Vagina (tissue), 2 donors: ENCODE measurements at regions not wholly inside any gene's neighbourhood (a gene's known extent, or its start where the extent isn't known, plus 50 kb on each side); places are given as distances from the start of the nearest gene placed in this dataset.

ENCODE experiments used
- DNase-seq, 2 donors: peaks; one replicate each; pipeline ENCODE4 v3.0.0-alpha.2; 2017; ENCODE audit errors: extremely low spot score in 2 of 2
- H3K27ac ChIP-seq: fragments of 200-600 bp; sonication (generic); one replicate; pipeline ENCODE4 v1.5.1; 2019
- H3K27me3 ChIP-seq: fragments of 200-600 bp; sonication (generic); one replicate; pipeline ENCODE4 v1.5.1; 2019
- H3K36me3 ChIP-seq, 2 donors: fragments of 200-600 bp; sonication (generic); one replicate each; pipeline ENCODE4 v1.5.1; 2017 to 2019
- H3K4me1 ChIP-seq: fragments of 200-600 bp; sonication (generic); one replicate; pipeline ENCODE4 v1.5.1; 2019
- H3K4me3 ChIP-seq, 2 donors: fragments of 200-600 bp; sonication (generic); 1 replicate in 1 of 2; 2 replicates in 1 of 2; pipeline ENCODE4 v1.5.1; 2016 to 2019
- H3K9me3 ChIP-seq: fragments of 200-600 bp; sonication (generic); one replicate; pipeline ENCODE4 v1.5.1; 2019
- CTCF ChIP-seq, 3 experiments: fragments of 450-650 bp in 2 of 3; fragments of 200-600 bp in 1 of 3; sonication (generic) in 1 of 3; IDR thresholded peaks; one replicate each; pipeline ENCODE4 v1.5.1; 2017 to 2019; ENCODE audit warnings: antibody characterized with exemption in 3 of 3, mild to moderate bottlenecking in 2 of 3, moderate library complexity in 2 of 3
- POLR2A ChIP-seq, 2 donors: fragments of 450-650 bp; IDR thresholded peaks; one replicate each; pipeline ENCODE4 v1.6.1; 2017; ENCODE audit warnings: antibody characterized with exemption in 2 of 2, mild to moderate bottlenecking in 2 of 2, moderate library complexity in 2 of 2
- POLR2AphosphoS5 ChIP-seq, 2 donors: sonication (generic); formaldehyde crosslinking; IDR thresholded peaks; one replicate each; pipeline ENCODE4 v1.9.0; 2017; ENCODE audit warnings: antibody characterized with exemption in 2 of 2, mild to moderate bottlenecking in 2 of 2, low read depth in 1 of 2; ENCODE audit not compliant: insufficient read depth in 1 of 2
- intact Hi-C: fragments of 100-400 bp; cut with DNase I; formaldehyde crosslinking; loops from one replicate; pipeline ENCODE4 v1.15.1; 2023

DNA sequence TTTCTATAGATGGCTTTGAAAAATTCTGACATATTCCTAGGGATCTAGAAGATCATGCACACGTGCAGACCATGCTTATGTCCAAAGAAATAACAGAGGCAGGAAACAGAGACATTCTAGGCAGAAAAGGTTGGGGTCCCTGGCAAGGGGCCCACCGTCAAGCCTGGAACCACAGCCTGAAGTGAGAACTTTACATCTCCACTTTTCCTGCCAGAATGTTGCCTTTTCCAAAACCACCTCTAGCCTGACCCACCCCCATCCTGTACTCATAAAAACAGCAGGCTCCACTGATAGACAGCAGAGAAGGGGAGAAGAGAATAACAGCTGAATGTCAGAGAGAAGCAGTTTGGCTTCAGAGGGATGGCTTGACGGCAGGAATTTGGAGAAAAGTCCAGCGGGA is 257.3 kb upstream of the NT5E start:
- DNase-seq, result no peak
- Histone ChIP-seq H3K36me3 (no peaks in the 10 kb centered on the region), H3K4me1 (no peaks in the 10 kb centered on the region), H3K9me3 (no peaks in the 10 kb centered on the region), H3K27me3 (no peaks in the 10 kb centered on the region), H3K27ac (no peak overlapping the region), H3K4me3 (no peak overlapping the region)
- intact Hi-C loops, result no loop called here
- no peak for TF ChIP-seq CTCF (IDR thresholded peaks at IDR 0.05)
- TF ChIP-seq POLR2AphosphoS5 (IDR thresholded peaks at IDR 0.05; ENCODE audit: insufficient read depth in 1 of 2, low read depth in 1 of 2), result no peak

DNA sequence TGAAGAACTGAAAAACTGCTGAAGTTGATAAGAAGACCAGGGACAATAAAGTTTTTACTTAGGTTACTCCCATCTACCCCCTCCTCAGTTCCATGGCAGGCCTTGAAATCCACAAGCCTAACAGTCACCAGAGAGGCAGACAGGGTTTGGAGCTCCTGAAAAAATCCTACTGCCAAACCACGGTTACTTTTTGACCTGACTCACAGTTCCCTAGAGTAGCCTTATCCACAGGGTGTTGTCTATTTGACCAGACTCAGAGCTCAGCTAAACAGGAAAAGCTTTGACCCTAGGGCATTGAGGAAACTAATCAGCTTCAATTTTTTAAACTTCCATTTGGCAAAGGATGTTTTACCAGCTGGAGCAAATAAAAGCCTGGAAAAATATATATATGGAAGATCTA is 257.7 kb upstream of the NT5E start:
- H3K27ac ChIP-seq, result no peak overlapping the region
- no peak for DNase-seq
- no peak overlapping the region for H3K4me3 ChIP-seq
- no peaks in the 10 kb centered on the region for H3K4me1 ChIP-seq
- no peaks in the 10 kb centered on the region for H3K36me3 ChIP-seq
- intact Hi-C loops, result no loop called here
- TF ChIP-seq POLR2AphosphoS5 (IDR thresholded peaks at IDR 0.05; ENCODE audit: insufficient read depth in 1 of 2, low read depth in 1 of 2), result no peak
- no peak for TF ChIP-seq CTCF (IDR thresholded peaks at IDR 0.05)
- TF ChIP-seq POLR2A (IDR thresholded peaks at IDR 0.05), result no peak
- H3K9me3 ChIP-seq, result no peaks in the 10 kb centered on the region
- H3K27me3 ChIP-seq, result no peaks in the 10 kb centered on the region

DNA sequence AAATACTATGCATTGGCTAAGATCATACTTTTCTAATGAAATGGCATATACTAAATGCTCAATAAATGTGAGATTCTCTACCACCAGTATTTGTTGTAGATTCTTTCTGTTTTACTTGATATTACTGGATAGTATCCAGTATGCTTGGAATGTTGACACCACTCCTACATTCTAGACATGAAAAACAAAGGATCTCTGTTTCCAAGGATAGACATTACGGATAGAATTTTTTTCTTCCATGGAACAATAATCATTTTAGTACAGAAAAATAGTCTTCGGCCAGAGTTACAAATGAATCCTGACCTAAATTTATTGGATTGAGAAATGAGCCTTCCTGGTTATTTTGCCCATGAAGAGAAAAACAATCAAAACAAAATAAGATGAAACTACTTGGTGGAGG is 258.2 kb upstream of the NT5E start:
- no peaks in the 10 kb centered on the region for H3K4me1 ChIP-seq
- no peak overlapping the region for H3K4me3 ChIP-seq
- no peak for DNase-seq
- no peaks in the 10 kb centered on the region for H3K9me3 ChIP-seq
- H3K36me3 ChIP-seq, result no peaks in the 10 kb centered on the region
- H3K27me3 ChIP-seq, result no peaks in the 10 kb centered on the region
- intact Hi-C loops, result no loop called here
- H3K27ac ChIP-seq, result no peak overlapping the region
- TF ChIP-seq CTCF (IDR thresholded peaks at IDR 0.05) (no peak), POLR2AphosphoS5 (IDR thresholded peaks at IDR 0.05; ENCODE audit: insufficient read depth in 1 of 2, low read depth in 1 of 2) (no peak), POLR2A (IDR thresholded peaks at IDR 0.05) (no peak)

GRCh38 chr6:85186546-85187175 is 263.2 kb upstream of the NT5E start:
- H3K4me1 ChIP-seq, result no peaks in the 10 kb centered on the region
- no peak for DNase-seq
- no peaks in the 10 kb centered on the region for H3K27me3 ChIP-seq
- no peak for TF ChIP-seq POLR2A (IDR thresholded peaks at IDR 0.05)
- no peak for TF ChIP-seq POLR2AphosphoS5 (IDR thresholded peaks at IDR 0.05; ENCODE audit: insufficient read depth in 1 of 2, low read depth in 1 of 2)
- no peak for TF ChIP-seq CTCF (IDR thresholded peaks at IDR 0.05)
- intact Hi-C loops, result no loop called here
- H3K4me3 ChIP-seq, result no peak overlapping the region
- H3K27ac ChIP-seq, result no peak overlapping the region
- H3K36me3 ChIP-seq, result no peaks in the 10 kb centered on the region
- no peaks in the 10 kb centered on the region for H3K9me3 ChIP-seq

DNA sequence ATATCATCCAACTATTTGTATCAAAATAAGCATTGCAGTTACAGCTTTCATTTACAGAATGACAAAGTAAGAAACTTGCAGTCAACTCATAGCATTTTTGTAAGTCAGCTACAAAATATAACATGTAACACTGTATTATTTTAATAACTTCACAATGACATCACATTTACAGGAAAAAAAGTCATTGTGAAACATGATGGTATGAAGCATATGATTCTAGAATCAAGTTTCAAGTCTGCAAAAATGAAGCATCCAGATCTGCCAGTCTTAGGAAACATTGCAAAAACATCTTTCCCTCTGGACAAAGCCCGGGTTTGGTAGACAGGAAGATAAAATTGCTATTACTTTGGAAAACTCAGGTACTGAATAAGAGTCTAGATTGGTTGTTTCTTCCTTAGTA is 263.9 kb upstream of the NT5E start:
- no peaks in the 10 kb centered on the region for H3K36me3 ChIP-seq
- H3K27me3 ChIP-seq, result no peaks in the 10 kb centered on the region
- TF ChIP-seq POLR2A (IDR thresholded peaks at IDR 0.05), result no peak
- TF ChIP-seq CTCF (IDR thresholded peaks at IDR 0.05), result no peak
- no peak for TF ChIP-seq POLR2AphosphoS5 (IDR thresholded peaks at IDR 0.05; ENCODE audit: insufficient read depth in 1 of 2, low read depth in 1 of 2)
- H3K9me3 ChIP-seq, result no peaks in the 10 kb centered on the region
- intact Hi-C loops, result no loop called here
- H3K4me3 ChIP-seq, result no peak overlapping the region
- H3K27ac ChIP-seq, result no peak overlapping the region
- no peak for DNase-seq
- H3K4me1 ChIP-seq, result no peaks in the 10 kb centered on the region
